Fibroblast of mammary gland (primary cell): ENCODE measurements at regions not wholly inside any gene's neighbourhood (a gene's known extent, or its start where the extent isn't known, plus 50 kb on each side); places are given as distances from the start of the nearest gene placed in this dataset.
"Not testable (repeated sequence)": the region's sequence is repeated elsewhere in the genome, so short reads cannot be mapped to it uniquely, and the experiment has no call there.

Experiments
- DNase-seq: peaks from one replicate; pipeline ENCODE4 v3.0.0-alpha.2; 2010; ENCODE audit warnings: low read depth
- H3K4me3 ChIP-seq: 2 replicates; pipeline ENCODE4 v1.5.1; 2011; ENCODE audit warnings: low read depth, mild to moderate bottlenecking, low read length, moderate library complexity; ENCODE audit not compliant: control insufficient read depth
- CTCF ChIP-seq: conservative IDR thresholded peaks from 2 replicates; pipeline ENCODE4 v1.5.1; 2011; ENCODE audit warnings: low read depth, low read length, inconsistent platforms; ENCODE audit not compliant: control insufficient read depth, insufficient read depth

GRCh38 chr7:26987338-26987737 lies 108.5 kb downstream of the HOXA1 start:
- H3K4me3 ChIP-seq: no peak overlapping the region
- DNase-seq: no peak
- no peak for TF ChIP-seq CTCF

DNA sequence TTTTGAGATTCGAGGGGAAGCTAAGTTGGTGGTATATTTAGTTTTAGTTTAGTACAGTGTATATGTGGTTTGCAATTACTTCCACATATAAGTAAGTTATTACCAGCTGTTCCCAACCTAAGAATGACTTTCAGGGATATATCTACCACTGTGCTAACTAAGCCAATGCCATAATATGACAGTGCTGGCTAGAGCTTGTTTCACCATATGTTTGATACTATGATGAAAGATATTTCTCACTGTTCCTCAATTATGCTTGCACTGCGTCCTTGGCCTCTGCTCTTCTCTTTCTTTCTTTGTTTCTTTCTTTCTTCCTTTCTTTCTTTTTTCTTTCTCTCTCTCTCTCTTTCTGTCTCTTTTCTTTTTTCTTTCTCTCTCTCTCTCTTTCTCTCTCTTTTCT lies 113.8 kb upstream of the SKAP2 start:
- no peak for DNase-seq
- no peak for TF ChIP-seq CTCF
- no peak overlapping the region for H3K4me3 ChIP-seq

- DNase-seq: no peak
- no peak for TF ChIP-seq CTCF
- H3K4me3 ChIP-seq: no peak overlapping the region
Observed at GRCh38 chr7:26976840-26977239, 112.5 kb upstream of the SKAP2 start.

- not testable (repeated sequence) for DNase-seq, H3K4me3 ChIP-seq
Observed at GRCh38 chr7:26971924-26972323, 107.5 kb upstream of the SKAP2 start.

DNA sequence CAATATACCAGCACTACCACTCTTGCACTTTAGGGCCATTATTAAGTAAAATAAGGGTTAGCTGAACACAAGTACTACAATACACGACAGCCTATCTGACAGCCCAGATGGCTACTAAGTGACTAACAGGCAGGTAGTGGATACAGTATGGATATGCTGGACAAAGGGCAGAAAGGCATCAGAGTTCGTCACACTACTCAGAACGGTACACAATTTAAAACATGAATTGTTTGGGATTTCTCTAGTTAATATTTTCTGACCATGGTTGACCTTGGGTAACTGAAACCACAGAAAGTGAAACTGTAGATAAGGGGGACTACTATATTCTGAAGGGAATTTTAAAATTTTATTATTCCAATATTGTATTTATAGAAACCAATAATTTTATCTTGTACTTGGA lies 101.3 kb upstream of the SKAP2 start:
- no peak overlapping the region for H3K4me3 ChIP-seq
- no peak for DNase-seq
- TF ChIP-seq CTCF: no peak

DNA sequence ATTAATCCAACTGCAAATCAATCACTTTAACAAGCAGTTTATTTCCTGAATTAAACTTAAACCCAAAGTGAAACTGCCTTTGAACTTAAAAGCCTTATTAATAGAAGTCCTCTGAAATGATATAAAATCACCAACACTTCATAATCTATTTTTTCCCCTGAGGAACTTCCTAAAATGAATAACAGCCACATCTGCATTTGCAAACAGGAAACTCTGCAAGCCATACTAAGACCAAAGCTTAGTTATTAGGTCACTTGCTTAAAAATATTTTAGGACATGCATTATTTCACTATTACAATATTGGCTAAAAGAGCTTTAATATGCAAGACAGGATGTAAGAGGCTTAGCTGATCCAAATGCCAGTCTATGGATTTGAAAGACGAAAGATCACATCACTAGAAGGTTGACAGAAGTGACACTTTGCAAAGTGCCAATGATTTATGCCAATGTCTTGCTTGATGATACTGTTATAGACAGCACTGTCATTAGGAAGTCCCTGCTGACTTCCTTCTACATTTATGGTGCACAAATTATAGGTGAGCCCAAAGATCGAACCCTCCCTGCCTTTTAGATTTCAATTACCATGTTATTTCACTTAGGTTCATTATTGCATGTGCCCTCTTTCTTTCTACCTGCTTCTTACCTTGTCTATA lies 99.9 kb upstream of the SKAP2 start:
- no peak for TF ChIP-seq CTCF
- no peak overlapping the region for H3K4me3 ChIP-seq
- no peak for DNase-seq

GRCh38 chr7:26959290-26959689 lies 94.9 kb upstream of the SKAP2 start:
- no peak overlapping the region for H3K4me3 ChIP-seq
- DNase-seq: peak; percentile 25
- no peak for TF ChIP-seq CTCF

GRCh38 chr7:26958834-26959233 lies 94.4 kb upstream of the SKAP2 start:
- no peak for TF ChIP-seq CTCF
- H3K4me3 ChIP-seq: no peak overlapping the region
- DNase-seq: peak; percentile 98
